HG03103 (cell line): ENCODE measurements at regions not wholly inside any gene's neighbourhood (a gene's known extent, or its start where the extent isn't known, plus 50 kb on each side); places are given as distances from the start of the nearest gene placed in this dataset.
"Not testable (repeated sequence)": the region's sequence is repeated elsewhere in the genome, so short reads cannot be mapped to it uniquely, and the experiment has no call there.

Source experiments
- ATAC-seq: cut with Tn5 transposase; IDR thresholded peaks from one replicate; pipeline ENCODE4 v1.9.1; 2021; ENCODE audit warnings: low read depth; ENCODE audit not compliant: unreplicated experiment

DNA sequence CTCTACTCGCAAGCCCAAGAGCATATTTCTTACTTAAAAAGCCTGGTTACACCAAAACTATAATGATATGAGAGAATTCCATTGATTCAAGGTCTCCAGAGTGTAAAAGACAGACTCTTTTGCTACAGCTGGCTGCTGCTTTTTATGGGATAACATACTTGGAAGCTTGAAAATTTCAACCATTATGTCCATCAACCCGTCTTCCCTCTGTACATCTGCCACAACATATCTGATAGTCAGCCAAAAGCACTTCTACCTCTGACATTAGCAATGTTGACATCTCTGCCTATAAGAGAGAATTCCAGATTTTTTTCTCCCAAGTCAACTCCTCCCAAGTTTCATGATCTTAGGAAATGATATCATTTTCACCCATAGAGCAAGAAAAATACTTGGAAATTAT is 54.4 kb upstream of the IQCM start:
- ATAC-seq = no peak

DNA sequence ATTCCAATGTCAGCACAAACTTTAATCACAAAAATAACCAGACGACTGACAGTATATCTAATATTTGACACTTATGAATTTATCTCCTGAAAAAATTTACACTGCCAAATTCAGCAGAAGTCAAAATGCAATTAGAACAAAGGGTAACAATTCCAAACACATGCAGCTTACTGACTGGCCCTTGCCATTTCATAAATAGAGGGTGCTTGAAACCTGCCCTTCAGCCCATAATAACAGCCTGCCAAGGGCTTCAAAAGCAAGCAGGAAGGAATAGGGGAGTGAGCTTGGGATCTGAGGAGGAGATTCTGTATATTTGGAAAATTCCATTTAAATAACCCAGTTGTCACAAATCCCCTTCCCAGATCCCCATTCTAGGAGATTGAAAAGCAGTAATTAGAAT is 66.1 kb upstream of the IQCM start:
- ATAC-seq = no peak

DNA sequence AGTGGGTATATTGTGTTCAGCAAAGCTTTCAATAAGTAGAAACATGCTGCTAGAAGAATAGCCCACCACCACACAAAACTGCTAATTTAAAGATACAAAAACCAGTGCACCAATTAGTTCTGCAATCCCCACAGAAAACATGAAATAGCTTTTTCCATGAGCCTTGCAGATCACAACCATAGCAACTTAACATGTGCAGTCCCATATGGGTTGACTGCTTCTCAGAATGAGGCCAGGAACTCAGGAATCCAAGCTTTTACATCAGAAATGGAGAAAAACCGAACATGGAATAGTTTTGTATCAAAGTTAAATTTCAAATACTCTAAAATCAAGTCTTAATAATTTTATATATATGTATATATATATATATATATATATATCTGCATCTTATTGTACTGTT is 66.6 kb upstream of the IQCM start:
- no peak for ATAC-seq

DNA sequence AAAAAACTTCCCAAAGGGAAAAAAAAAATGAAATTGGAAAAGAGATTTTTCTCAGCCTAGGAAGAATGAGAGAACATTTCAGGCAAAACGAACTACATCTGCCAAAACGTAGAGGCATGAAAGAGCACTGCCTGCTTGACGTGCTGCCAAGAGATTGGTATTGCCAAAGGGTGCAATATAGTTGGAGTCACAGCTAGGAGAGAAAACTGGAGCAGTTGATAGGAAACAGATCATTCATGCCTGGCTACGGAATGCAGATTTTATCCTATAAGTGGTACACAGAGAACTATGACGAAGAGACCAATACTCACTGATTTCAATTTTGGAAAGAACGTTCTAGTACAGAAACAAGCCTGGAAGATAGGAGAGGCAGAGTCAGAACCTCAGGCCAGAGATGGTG is 68.4 kb upstream of the IQCM start:
- no peak for ATAC-seq

DNA sequence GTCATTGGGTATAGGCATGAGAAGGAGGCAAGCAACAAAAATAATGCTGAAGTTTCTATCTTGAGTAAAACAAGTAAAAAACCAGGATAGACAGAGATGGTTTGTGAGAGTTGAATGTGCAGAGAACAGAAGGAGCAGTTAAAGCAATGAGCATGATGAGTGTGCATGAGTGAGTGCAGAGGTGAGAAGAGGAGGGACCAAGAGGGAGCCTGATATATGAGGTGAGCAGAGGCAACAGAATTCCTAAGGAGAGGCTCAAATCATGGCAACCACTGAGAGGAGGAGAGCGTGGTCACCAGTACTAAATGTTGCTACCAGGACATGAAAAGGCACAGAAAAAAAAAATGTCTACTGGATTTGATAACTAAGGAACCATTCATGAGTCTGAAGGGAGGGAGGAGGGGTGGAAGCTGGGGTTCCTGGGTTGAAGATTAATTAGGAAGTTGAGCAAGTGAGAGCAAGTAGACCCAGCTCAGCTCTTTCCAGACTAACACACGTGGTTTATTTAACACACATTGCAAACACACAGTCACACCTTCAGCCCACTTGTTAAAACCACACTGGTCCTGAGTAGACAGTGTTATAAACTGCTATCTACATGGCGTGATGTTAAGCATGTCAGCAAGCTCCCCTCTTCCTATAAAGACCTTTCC is 69.0 kb upstream of the IQCM start:
- ATAC-seq = no peak

DNA sequence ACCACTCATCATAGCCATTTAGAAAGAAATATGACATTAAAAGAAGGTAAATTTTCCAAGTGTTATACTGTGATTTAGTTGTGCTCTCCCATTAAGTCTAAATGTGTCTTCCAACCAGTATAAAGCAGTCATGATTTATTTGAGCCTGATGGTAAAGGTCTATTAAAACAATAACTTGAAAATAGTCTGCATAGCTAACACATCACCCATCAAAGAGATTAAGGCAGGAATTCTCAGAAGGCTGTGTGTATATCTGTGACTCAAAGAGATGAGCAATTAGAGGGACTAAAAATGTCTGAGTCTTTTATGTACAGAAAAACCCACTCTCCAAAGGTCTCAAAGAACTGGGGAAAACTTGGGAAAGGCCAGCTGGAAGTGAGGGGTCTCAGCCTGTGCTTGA is 70.3 kb upstream of the IQCM start:
- no peak for ATAC-seq

DNA sequence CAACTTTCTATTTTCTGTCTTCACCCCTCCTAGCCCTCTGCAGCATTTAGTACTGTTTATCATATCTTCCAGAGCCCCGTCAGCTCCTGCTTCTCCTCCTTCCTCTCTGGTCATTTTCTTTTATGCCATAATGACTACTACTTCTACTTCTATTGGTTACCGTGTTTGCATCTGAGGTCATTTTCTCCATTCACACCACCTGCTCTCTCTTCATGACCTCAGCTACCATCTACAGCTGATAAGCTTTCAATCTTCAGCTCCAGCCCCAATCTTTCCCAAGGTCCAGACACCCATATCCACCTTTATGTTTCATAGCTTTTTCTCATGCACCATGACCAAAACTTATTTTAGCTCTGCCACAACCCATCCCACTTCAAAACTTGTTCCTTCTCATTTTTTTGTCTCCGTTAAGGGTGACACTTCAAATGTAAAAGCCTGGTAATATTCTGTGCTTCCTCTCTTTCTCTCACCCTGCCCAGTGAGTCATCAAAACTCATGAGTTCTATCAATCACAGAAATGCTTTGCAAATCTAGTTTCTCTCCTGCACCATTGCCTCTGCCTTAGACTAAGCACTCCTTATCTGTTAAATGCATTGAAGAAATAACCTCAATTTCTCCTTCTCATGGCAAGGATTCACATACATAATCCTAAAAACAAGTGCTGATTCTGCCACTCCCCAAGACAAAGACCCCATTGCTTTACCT is 71.3 kb upstream of the IQCM start:
- ATAC-seq = no peak

DNA sequence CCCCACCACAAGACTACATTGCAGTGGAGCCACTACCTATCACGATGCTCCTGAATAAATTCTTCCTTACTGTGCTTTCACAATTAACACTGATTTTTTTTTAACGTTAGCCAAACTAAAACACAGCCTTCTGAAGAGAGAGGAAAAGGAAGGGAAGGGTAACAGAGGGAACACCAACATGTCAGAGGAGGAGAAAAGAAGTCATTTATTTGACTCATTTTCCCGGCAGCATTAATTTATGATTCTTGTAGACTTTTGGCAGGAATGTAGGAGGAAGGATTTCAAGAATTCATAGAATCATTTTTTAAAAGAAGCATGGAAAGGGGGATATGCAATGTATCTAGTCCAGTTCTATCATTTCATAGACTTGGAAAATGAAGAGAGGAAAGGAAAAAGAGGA is 74.3 kb upstream of the IQCM start:
- ATAC-seq = no peak

DNA sequence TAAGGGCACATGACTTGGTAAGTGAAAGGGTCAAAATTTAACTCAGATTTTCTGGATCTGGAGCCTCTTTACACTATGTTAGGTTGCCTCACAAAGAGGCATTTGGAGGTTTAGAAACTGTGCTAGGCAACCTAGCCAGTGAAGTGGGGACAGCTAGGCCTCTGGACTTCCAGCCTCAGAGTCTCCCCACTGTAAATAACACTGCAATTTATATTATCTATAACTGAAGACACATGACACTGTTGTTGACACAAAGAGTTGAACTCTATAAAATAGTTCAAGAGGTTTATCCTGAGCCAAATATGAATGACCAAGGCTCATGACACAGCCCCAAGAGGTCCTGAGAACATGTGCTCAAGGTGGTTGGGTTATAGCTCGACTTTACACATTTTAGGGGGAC is 74.9 kb upstream of the IQCM start:
- ATAC-seq = no peak

DNA sequence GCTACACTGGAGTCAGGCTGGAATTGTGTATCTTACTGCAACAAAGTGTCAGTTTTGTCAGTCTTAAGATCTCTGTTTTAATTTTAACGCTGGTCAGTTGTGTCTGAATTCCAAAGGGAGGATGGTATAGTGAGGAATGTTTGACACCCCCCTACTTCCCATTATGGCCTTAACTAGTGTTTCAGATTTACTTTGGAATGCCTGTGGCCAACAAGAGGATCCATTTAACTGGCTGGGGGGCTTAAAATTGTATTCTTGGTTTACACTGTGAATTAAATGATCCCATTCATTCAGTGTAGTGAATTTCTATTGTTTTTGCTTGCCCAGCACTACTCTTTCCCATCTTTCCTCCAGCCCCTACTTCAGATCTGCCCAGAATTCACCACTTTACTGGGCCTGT is 75.8 kb upstream of the IQCM start:
- ATAC-seq = no peak

DNA sequence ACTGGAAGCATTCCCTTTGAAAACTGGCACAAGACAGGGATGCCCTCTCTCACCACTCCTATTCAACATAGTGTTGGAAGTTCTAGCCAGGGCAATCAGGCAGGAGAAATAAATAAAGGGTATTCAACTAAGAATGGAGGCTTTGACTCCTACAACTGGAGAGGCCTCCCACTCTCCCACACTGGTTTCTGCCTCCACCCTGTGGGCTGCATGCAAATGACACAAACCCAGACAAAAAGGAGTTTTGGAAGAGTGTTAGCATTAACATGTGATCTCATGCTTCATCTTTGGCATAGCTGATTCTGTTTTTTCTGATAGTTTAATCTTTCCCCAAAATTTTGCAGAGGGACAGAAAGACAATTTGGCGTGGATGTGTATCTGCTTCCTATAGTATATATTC is 80.8 kb upstream of the IQCM start:
- ATAC-seq = no peak

DNA sequence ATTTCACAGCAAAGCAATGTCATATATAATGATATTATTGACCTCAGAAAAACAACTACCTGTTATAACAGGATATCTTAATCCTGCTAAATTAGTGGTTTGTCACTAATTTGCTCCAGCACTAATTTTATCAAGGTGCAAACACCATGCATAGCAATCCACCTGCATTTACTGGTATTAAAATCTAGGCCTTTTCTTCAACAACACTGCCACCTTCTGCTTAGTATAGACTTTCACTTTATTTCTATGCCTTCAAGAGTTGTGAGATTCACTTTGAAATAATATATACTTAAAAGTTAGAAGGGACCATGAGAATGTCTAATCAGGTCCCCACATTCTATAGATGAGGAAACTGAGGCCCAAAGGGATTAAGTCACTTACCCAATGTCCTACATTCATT is 82.1 kb upstream of the IQCM start:
- no peak for ATAC-seq

DNA sequence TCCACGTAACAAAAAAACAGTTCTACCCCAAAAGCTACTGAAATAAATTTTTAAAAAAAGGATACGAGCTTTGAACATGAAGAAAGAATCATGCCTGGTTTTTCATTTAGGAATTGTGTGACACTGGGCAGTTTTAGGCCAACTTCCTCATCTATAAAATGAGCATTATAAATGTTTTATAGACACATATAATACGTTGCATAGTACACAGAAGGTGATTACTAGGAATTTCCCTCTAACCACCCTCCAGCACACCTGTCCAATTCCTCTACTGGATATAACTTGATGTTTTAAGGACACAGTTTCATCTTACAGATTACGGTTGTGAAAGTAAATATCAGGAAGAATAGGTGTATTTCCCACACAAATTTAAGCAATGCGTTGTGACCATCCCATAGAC is 85.5 kb upstream of the IQCM start:
- no peak for ATAC-seq

DNA sequence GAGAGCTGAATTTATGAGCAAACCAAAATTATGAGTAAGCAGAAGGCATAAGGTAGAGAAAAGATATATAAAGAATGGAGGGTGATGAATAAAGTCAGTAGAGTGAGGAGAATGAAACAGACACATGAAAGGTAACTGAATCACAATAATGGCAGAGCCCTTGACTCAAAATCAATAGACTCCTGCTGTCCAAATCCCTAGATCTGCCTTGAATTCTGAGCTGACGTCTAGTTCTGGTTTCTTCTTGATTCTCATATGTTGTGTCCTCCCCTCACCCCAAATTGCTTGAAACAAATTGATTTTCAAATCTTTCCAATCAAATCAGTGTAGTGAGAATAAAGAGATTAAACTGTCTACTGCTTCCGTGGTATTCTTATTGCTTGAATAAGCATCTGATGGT is 86.6 kb upstream of the IQCM start:
- no peak for ATAC-seq

DNA sequence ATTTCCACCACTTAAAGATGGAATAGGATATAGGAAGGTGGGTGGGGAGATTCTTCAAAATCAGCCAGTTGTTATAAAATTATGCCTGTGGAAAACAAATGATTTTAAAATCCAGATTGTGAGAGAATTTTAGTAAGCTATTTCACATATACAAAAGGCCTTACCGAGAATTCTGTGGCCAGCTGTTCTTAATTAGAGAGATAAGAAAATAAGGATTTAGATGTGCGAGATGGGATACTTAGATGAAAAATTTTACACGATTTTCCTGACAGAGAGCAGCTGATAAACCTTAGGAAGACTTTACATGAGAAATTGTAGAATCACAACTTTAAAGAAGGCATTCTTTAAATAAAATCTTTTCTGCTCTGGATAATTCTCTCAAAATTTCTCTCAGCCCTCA is 94.5 kb upstream of the IQCM start:
- ATAC-seq = no peak

DNA sequence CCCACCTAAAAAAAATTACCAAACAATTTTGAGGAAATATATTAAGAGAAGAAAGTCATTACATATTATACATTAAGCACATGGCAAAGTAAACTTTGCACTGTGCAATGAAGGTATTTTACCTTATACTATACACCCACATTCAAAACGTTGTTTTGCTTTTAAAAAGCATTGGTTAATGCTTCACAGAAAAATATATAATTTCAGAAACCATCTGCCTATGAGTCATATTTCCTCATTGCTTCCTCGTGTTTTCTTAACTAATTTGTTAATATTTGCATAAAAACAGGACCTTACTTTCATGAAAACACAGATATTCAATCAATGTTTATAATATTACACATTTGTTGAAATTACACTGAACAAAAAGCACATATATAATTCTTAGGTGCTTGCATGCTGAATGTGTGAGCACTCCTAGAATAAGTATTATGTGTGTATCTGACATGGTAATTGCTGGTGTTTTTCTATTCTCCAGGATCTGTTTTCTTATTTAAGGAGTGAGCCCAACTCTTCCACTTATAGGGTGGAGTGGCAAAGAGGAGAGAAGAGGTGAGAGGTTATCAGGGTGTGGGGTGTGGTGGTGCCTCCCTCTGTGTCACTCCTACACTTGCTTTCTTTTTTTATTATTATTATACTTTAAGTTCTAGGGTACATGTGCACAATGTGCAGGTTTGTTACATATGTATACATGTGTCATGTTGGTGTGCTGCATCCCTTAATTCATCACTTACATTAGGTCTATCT is 95.1 kb upstream of the IQCM start:
- no peak for ATAC-seq

DNA sequence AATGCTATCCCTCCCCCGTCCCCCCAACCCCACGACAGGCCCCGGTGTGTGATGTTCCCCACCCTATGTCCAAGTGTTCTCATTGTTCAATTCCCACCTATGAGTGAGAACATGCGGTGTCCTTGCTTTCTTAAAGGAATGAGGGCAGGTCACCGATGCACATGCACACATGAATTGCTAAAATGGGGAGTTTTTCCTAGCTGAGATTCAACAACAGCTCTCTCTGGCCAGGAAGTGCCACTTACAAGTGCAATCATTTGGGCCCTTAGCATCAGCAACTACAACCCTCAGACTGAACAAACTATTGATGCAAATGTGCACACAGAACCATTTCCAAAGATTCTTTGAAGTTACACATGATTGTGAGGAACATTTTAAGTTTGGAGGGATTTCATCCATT is 95.7 kb upstream of the IQCM start:
- no peak for ATAC-seq

DNA sequence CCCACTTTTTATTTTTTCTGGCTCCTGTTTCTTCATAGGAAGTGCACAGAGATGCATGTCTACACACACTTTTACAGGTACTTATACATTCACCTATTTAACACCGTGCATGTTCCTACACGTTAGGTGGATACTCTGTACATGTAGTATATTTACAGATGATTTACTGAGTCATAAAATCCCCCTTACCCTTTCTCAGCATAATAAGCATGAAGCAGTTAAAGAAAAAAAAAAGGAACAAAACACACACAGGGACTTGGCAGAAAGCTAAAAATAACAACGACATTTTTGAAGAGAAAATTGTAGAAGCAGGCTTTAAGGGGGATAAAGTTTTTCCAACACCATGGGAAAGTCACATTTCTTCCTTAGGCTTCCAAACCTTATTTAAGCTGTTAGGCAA is 96.4 kb upstream of the IQCM start:
- ATAC-seq = no peak

DNA sequence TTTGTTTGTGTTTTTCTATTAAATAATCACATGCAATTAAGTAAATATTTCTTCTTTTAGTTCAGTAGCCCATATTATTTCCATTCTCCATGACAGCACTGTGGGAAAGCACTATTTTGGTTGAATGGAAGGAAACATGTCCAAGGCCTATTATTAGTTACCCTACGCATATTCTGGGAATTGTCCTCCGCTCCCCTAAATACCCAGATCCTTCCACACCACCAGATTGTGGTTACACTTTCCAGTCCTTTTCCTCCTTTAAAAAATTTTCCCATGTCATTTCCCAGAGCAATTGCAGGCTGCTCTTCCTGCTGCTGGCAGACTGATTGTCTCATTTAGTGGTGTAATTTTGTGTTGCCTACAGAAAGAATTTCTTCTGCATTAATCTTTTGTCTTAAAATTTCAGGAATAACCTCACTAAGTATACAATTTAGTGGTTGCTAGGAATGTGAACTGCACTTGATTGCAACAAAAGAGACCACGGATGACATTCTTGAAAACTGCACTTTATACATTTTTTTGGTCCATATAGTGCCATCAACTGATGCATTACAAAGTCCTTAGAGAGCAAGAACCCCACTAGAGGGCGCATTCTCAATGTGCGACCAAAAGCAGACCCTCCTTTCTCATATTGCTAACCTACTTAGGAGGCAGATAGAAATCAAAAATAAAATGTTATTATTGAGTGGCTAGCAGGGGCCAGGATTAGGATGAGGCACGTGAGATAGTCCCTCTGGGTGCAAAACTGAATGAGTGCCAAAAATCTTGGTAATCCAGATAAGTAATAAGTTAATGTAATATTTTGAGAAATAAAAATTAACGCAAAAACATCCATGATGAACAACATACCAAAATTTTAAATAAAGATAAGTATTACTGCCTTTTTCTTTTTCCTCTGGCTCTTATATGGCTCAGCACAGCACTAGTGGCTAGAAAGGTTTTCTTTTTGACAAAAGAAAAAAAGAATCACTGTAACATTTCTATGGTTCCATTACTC is 98.8 kb upstream of the IQCM start:
- ATAC-seq = peak; percentile 85

DNA sequence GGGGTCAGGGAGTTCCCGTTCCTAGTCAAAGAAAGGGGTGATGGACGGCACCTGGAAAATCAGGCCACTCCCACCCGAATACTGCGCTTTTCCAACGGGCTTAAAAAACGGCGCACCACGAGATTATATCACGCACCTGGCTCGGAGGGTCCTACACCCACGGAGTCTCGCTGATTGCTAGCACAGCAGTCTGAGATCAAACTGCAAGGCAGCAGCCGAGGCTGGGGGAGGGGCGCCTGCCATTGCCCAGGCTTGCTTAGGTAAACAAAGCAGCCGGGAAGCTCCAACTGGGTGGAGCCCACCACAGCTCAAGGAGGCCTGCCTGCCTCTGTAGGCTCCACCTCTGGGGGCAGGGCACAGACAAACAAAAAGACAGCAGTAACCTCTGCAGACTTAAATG is 100.1 kb upstream of the IQCM start:
- ATAC-seq = not testable (repeated sequence)

DNA sequence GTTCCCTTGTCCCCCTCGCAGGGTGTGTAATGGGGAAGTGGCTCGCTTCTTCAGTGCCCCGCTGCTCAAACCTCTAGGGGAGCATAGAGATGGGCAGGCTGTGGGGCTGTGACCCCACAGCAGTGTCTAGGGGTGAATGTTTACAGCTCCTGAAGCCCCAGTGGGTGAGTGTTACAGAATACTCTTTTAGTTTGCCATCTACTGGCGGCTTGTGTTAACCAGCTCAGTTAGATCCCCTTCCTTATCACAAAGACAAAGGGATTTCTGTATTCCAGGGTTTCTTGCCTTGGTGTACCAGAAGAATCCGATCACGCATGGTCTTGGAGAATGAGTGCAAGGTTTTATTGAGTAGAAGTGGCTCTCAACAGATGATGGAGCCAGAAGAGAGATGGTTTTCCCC is 108.1 kb upstream of the IQCM start:
- ATAC-seq = no peak
